Prostate gland (tissue), 2 donors: ENCODE measurements at regions not wholly inside any gene's neighbourhood (a gene's known extent, or its start where the extent isn't known, plus 50 kb on each side); places are given as distances from the start of the nearest gene placed in this dataset.

ENCODE experiments used
- CTCF ChIP-seq, 4 experiments: fragments of 200-600 bp in 2 of 4; fragments of 450-650 bp in 2 of 4; sonication (generic) in 2 of 4; IDR thresholded peaks; 1 replicate in 3 of 4; 2 replicates in 1 of 4; pipeline ENCODE4 v1.5.1; 2016 to 2019; ENCODE audit warnings: antibody characterized with exemption in 4 of 4, mild to moderate bottlenecking in 2 of 4, moderate library complexity in 2 of 4
- POLR2AphosphoS5 ChIP-seq: sonication (generic); formaldehyde crosslinking; IDR thresholded peaks from one replicate; pipeline ENCODE4 v1.6.1; 2017; ENCODE audit warnings: antibody characterized with exemption

GRCh38 chr2:155235710-155236109 lies 537.2 kb downstream of the KCNJ3 start:
- TF ChIP-seq CTCF (IDR thresholded peaks at IDR 0.05) (no peak), POLR2AphosphoS5 (no peak)
